NCI-H1048 (cell line): ENCODE measurements at regions not wholly inside any gene's neighbourhood (a gene's known extent, or its start where the extent isn't known, plus 50 kb on each side); places are given as distances from the start of the nearest gene placed in this dataset.

Experiments used
- DNase-seq: peaks from one replicate; lab custom pipeline; 2025; lab: John Stamatoyannopoulos, UW

DNA sequence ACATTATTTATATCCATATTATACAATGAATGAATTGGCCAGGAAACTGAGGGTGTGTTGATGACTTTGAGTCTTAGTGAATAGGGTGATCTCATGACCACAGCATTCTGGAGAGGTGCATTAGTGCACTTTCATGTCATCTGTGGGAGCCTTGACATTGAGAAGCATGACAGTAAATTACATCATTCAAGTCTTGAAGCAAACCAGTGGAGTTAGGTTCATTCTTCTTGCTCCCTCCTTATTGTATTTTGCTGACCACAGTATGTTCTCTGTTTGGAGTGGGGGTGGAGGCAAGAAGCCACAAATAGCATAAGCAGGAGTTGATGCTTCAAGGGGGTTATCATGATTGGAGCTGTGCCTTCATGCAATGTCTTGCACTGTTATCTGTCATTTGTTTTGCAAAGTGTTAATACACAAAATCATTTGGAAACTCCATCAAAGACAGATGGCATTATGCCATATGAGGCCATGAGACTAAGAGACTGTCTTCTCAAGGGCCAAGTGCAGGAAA lies 680.2 kb downstream of the NYAP2 start:
- no peak for DNase-seq

DNA sequence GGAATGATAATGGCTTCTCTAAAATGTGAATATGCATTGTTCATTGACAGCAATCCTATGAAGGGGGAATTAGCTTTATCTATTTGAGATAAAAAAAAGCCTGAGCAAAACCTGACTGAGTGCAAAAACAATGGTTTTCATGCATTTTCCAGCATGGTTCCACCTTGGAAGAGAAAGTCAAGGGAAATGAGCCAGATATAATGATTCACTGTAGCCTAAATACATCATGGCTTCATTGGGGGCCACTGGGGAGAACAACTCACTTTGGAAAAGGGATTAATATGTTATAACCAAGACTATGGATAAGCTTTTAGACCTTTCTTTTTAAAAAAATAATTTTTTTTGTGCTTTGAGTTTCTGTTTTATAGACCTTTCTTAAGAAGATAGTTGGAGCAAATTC lies 679.7 kb downstream of the NYAP2 start:
- DNase-seq = no peak

DNA sequence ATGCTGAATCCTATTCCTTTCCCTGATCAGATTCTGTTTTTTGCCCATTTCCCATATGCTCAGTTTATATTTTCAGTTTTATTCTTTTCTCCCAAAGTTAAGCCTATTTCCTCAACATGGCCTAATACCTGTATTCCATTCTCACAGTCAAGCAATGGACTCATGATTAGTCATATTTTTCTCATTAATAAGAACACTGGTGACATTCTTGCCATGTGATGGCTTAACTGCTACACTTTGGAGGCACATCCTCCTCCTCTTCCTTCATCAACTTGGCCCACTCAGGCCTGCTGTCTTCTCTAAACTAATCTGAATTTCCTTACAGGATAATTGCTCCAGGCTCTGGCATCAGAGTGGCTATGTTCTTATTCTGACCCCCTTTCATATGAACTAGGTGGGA lies 679.2 kb downstream of the NYAP2 start:
- DNase-seq = no peak

DNA sequence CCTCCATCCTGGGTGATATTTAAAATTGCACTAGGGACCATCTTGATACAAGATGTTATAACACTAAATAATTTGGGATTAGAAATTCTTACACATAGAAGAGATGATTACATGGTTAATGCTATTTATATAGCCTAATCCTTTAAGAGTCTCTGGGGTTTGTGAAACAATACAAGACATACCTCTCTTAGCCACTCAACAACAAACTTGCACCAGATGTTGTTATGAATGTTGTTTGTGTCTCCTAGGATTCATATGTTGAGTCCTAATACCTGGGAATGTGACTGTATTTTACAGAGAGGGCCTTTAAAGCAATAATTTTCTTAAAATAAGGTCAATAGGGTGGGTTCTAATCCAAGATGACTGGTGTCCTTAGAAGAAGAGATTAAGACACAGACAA lies 678.3 kb downstream of the NYAP2 start:
- DNase-seq = no peak

DNA sequence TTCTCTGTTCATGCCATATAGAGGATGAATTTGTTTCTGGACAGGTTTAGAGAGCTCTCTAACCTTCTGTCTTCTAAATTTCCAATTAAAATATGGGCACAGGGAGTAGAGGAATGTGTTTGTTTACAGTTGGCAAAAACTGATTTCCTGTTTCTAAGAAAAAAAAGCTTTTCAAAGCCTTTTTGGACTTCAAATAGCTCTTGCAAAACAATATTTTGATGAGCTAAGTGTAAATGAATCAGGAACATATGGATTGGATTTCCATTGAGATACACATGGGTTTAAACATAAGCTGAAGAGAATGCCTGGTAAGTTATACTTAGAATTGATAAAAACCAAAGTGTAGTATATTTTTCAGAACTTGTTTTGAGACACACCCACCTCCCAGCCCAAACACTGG lies 677.5 kb downstream of the NYAP2 start:
- no peak for DNase-seq

DNA sequence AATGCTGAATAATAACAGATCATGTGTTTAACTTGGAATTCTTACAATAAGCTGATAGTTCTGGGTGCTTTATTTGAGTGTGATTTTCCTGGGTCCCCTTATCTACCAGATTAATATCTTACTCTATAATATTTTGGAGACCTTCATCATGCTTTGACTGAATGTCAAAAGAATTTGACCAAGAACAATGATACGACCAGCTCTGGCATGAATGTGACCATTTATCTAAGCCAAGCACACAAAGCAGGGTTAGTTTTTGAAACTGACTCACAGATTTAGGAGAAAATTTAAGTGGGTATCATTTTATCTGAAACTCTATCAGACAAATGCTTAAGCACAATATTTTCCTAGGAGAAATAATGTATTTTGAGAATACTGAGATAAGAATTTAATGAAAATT lies 677.0 kb downstream of the NYAP2 start:
- DNase-seq = no peak

DNA sequence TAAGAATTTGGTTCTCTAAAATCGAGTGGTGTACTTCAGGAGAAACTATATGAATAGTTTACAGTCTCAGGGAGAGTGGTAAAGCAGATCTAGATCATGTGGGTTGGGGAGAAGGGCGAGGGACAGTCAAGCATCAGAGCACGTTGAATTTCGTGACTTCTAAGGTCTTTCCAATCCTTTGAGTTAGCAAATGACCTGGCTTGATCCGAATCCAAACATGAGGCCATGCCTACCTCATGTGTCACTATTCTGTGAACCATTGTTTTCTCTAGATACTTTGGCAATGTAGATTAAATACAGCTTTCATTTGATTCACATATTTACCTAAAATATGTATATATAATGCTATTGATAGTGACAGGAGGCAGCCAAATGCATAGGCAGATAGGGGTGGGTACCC lies 674.9 kb downstream of the NYAP2 start:
- DNase-seq = no peak

DNA sequence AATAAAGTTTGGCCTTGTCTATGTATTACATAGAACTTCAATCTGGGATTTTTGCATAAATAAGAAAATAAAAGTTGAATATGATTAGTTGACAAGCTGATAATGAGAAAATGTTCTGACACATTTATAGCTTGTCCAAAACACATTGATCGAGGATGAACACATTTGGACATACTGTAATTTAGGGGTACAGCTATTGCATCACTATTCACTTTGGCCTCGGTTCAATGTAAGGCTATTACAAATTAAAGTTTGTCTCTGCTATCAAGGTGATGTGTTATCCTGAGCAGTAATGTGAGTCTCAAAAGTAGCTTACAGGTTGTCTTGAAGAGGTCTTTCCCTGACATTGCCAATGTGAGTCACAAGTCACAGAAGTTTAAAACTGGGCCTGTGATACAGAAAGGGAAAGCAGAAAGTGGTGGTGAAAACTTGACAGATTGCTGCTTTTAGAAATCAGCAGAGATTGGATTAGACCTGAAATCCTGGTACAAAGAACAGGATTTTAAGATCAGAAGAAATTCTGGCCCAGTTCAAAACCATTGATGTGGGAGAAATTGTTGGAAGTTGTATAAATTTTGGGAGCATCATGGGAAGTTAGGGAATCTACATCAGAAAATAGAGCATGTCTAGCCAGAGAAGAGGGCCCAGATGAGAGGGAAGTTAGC lies 674.1 kb downstream of the NYAP2 start:
- no peak for DNase-seq

DNA sequence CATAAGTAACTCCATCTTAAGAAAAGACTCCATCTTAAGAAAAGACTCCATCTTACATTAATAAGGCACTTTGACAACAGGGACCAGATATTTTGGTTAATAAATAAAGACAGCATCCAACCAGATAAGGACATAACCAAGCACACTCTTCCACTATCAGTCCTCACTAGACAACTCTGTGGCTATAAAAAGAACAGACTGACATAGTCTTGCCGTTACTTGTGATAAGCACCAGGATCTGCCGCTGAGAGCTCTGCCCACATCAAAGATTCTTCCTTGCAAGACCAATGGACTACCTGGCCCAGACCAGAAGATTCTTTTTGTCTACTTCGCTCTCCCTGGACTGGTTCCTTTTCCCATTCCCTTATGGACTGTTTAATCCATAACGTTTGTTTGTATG lies 667.4 kb downstream of the NYAP2 start:
- DNase-seq = no peak

DNA sequence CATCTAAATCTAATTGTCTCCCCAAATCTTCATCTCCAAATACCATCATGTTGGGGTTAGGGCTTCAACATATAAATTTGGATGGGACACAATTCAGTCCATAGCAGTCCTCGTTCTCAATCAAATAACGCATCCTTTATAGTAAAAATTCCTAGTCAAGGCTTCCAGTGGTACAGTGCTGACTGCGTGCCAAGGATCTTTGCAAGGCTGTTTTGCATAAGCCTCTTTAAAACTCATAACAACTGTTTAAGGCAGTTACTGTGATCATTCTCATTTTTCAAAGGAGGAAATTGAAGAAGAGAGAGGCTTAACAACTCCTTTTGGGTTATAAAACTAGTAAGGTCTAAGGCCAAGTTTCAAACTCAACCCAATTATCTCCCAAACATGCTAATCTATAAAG lies 666.9 kb downstream of the NYAP2 start:
- peak; percentile 49 for DNase-seq

DNA sequence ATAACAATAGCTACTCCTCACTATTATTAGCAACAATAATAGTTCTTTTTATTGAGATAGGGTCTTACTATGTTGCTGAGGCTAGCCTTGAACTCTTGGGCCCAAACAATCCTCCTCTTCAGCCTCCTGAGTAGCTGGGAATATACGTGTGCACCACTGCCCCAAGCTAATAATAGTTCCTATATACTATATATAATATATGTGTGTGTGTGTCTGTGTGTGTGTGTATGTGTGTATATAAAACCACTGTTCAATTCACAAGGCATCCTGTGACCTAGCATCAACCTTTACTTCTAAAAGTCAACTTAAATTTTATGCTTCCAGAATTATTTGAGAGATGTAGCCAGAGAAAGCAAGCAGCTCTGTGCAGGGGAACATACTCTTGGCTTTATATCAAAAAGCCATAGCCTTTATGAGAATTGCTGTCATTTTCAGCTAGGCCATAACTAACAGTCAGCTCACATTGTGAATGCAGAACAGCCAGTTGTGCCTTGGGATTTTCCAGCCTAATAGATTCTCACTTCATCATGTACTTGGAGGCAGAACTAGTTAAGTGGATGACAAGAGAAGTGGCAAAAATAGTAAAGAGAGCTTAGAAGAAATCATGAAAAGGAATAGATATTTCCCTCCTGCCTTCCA lies 665.5 kb downstream of the NYAP2 start:
- no peak for DNase-seq

DNA sequence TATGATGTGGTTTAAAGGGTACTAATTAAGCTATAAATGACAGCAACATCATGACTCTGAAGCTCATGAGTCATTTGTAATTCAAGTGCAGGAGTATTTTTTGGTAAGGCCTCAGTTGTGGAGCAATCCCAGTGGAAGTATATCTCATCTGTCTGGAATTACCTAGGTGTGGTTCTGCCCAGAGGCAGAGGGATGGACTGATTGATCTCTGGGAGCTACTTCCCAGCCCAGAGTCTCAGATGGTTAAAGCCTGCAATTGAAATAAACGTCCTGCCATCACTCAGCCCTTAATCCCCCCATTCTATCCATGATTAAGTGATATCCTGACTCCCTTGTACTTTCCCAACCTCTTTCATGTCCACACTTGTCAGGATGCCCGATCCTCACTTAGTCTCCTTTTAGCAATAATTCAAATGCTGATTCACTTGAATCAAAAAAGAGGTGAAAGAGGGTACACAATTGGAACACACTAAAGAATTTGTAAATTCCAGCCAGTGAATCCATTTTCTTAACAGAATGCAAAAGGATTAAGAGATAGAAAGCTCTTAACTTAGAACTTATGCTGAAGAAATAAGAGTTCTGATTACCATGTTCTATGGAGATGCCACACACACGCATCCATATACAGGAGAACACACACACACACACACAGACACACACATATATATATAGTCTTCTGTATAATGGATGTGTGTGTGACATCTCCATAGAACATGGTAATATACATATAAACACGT lies 664.4 kb downstream of the NYAP2 start:
- no peak for DNase-seq

DNA sequence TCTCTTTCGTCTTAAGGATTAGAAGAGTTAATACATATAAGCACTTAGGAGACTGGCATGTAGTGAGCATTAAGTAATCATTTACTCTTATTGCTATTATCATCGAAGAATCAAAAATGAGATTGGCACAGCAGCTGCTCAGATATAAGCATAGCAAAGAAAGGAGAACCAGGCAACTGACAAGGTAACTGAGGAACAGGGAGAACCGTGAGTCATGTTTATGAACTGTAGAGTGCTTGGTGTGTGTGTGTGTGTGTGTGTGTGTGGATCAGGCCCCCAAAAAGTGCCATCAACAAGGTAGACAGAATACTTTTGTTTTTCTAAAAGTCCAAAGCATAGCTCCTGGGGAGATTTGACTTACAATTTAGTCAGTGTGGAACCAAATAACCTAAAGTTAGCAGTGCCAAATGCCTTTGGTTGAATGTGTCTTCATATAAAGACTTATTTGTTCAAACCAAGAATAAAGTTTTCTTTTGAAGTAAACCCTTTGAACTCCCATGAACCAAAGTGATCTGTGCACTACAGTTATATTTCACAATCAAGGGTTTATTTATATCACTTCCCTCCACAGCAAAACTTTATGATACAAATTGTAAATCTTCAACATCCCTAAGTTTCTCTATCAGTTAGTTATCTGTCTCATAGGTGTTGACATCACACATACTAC lies 660.6 kb downstream of the NYAP2 start:
- DNase-seq = no peak

DNA sequence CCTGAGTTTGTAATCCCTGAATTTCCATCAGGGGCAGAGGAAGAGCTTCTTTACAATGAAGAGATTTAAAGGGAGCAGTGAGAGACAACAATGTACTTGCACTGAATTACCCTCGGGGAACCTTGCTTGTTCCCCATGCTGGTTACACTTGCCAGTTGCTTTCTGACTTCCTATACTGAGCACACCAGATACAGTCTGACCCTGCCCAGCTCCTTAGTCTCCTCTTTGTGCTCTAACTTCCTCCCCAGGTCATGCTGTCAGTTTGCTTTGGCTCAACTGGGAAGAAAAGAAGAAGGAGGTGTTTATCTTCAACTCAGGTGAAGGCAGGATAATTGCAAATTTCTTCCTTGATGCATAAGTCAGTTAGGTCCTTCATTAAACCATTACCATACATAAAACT lies 658.4 kb downstream of the NYAP2 start:
- DNase-seq = no peak

DNA sequence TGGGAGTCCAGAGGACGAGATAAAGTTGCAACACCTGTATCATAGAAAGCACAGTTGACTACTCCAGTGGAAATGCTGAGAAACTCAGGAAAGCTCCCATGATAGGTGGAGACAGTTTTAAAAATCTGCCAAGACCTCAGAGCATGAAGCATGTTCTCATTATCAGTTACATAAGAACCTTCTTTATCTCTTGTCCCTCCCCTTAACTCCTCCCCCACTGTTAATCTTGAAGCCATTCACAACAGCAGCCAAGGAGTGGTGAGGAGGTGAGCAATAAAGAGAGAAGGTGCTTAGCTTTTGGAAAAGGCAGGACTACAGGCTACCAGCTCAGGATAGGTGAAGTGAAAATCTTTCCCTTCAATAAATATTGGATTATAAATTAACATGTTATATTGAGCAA lies 657.9 kb downstream of the NYAP2 start:
- no peak for DNase-seq

DNA sequence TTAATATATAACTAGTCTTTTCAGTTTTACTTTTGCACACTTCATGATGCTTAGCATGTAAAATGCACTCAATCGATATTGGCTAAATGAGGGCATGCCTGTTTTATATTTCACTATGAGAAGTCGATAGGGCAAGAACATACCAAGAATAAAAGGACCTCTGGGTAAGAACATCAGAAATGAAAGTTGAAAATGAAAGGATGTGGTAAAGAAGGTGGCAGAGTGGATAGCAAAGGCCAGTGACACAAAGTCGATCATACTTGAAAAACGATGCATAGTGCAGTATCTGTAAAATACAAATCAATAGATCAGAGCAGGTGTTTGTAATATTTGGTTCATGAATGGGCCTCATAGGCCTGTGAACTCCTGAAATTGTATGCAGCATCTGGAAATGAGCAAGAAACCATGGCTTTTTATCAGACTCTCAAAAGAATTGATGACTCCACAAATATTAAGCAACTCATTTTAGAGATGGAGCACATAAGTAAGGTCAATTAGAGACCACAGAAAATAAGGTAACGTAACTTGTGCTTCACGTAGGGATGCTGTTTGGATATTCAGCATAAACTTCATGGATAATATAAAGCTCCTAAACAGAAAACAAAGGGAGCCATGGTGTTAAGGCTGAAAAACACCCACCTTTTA lies 653.4 kb downstream of the NYAP2 start:
- DNase-seq = no peak

DNA sequence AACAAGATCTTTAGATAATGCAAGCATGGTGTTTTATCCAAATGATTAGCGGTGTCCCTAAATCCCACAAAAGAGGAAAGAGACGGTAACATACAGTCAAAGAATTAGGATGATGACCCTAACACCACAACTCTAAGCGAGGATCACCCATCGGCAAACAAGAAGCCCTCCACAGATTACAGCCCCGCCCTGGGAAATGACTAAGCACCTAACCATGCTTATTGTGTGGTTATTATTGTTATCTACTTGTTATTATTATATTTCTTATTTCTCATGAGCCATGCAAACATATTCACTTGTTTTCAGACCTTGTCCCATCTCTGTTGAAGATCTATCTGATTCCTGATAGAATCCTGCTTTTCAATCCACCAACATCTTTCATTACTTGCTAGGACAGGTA lies 651.3 kb downstream of the NYAP2 start:
- DNase-seq = no peak

DNA sequence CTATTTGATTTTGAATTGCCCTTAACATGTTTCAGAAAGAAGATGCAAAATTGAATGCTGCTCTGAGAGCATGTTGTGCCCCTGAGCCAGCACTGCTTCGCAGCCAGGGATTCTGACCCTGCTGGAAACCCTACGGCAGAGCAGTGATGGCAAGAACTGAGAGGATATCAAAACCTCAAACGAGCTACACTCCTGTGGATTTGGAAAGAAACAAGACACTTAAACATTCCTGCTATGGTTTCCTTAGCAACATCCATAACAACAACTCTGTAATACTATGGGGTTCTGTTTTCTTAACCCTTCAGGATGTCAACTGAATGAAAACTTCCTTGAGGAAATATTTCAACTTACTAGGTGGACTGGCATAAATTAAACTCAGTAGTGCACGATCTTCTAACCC lies 649.1 kb downstream of the NYAP2 start:
- no peak for DNase-seq

DNA sequence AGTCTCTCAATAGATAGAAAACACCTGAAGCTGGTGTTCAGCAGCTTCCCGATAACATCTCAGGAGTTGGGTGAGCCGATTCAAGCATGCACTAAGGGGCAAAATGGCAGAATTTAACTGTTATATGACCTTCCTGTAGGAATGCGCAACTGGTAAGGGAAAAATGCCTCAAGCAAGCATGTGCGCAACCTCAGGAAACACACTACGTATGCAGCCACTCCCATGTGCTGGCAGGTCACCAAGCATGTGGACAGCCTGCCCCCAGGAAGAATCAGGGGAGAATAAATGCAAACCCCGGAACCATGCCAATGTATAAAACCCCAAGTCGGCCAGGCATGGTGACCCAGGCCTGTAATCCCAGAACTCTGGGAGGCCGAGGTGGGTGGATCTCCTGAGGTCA lies 645.6 kb downstream of the NYAP2 start:
- no peak for DNase-seq

DNA sequence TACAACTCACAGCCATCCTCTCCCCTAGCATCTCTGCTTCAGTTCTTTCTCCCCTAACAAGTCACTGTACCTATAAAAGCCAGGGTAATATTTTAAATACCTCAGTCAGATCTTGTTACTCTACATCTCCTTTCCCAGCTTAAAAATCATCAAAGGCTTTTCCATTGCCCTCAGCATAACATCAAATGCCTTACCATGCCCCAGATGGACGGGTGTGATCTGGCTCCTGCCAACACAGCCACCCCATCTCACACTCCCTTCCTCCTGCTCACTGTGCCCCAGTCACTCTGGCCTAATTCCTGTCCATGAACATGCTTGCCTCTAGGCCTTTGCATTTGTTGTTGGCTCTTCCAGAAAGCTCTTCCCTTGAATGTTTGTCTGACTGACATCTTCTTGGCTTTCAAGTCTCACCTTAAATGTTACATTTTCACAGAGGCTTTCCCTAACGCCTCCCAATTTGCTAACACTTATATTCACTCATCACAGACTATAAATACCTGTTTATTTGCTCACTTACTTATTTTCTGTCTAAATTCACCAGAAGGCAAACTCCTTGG lies 640.9 kb downstream of the NYAP2 start:
- DNase-seq = no peak

DNA sequence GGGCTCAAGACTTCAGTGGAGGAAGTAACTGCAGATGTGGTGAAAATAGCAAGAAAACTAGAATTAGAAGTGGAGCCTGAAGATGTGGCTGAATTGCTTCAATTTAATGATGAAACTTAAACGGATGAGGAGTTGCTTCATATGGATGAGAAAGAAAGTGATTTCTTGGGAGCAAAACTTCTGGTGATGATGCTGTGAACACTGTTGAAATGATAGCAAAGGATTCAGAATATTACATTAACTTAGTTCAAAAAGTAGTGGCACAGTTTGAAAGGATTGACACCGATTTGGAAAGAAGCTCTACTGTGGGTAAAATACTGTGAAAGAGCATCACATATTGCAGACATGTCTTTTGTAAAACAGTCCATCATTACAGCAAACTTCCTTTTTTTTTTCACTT lies 638.0 kb downstream of the NYAP2 start:
- DNase-seq = no peak
